ENCODE measurements at regions not wholly inside any gene's neighbourhood (a gene's known extent, or its start where the extent isn't known, plus 50 kb on each side); places are given as distances from the start of the nearest gene placed in this dataset.

- DNase-seq: peak in 1 of 2 donors; percentile 65
These were observed 453.4 kb upstream of the AKR1E2 start for GRCh38 chr10:4372601-4373000.

GRCh38 chr10:4371691-4372295 is 454.2 kb upstream of the AKR1E2 start:
- no peak for DNase-seq

- no peak for DNase-seq
These were observed 455.6 kb upstream of the AKR1E2 start for GRCh38 chr10:4370376-4370775.

- DNase-seq: no peak
These were observed 464.4 kb upstream of the AKR1E2 start for GRCh38 chr10:4361581-4361980.

- DNase-seq: no peak
These were observed 467.0 kb upstream of the AKR1E2 start for GRCh38 chr10:4359003-4359402.

GRCh38 chr10:4357911-4358310 is 468.1 kb upstream of the AKR1E2 start:
- no peak for DNase-seq

- no peak for DNase-seq
These were observed 470.7 kb upstream of the AKR1E2 start for GRCh38 chr10:4355350-4355749.

GRCh38 chr10:4354382-4354812 is 471.6 kb upstream of the AKR1E2 start:
- no peak for DNase-seq

GRCh38 chr10:4353964-4354363 is 472.0 kb upstream of the AKR1E2 start:
- DNase-seq: no peak

- no peak for DNase-seq
These were observed 472.9 kb upstream of the AKR1E2 start for GRCh38 chr10:4353059-4353655.

GRCh38 chr10:4352414-4352961 is 473.5 kb upstream of the AKR1E2 start:
- no peak for DNase-seq

- DNase-seq: no peak
These were observed 474.1 kb upstream of the AKR1E2 start for GRCh38 chr10:4351723-4352413.

- DNase-seq: no peak
These were observed 478.6 kb upstream of the AKR1E2 start for GRCh38 chr10:4347397-4347796.

GRCh38 chr10:4345877-4346646 is 479.9 kb upstream of the AKR1E2 start:
- no peak for DNase-seq

GRCh38 chr10:4344492-4344994 is 481.5 kb upstream of the AKR1E2 start:
- DNase-seq: peak in 1 of 2 donors; percentile 58

GRCh38 chr10:4343873-4344272 is 482.1 kb upstream of the AKR1E2 start:
- DNase-seq: no peak

GRCh38 chr10:4343091-4343490 is 482.9 kb upstream of the AKR1E2 start:
- no peak for DNase-seq

GRCh38 chr10:4338768-4339167 is 487.2 kb upstream of the AKR1E2 start:
- DNase-seq: no peak

GRCh38 chr10:4337563-4337962 is 488.4 kb upstream of the AKR1E2 start:
- no peak for DNase-seq

GRCh38 chr10:4334871-4335270 is 491.1 kb upstream of the AKR1E2 start:
- no peak for DNase-seq

GRCh38 chr10:4334015-4334414 is 492.0 kb upstream of the AKR1E2 start:
- no peak for DNase-seq

GRCh38 chr10:4333459-4333894 is 492.5 kb upstream of the AKR1E2 start:
- DNase-seq: peak in 1 of 2 donors; percentile 20

Measured in bone marrow (tissue), 2 donors.